H1 (cell line): ENCODE measurements at regions not wholly inside any gene's neighbourhood (a gene's known extent, or its start where the extent isn't known, plus 50 kb on each side); places are given as distances from the start of the nearest gene placed in this dataset.

ENCODE experiments used
- CTCF ChIA-PET: fragments of 300-600 bp; sonication (Branson Sonifier 250); formaldehyde crosslinking; loops from one replicate; lab custom pipeline; 2021; ENCODE audit not compliant: partially characterized antibody; lab: Charles Lee
- POLR2A ChIA-PET: fragments of 300-600 bp; sonication (Branson Sonifier 250); formaldehyde crosslinking; loops from one replicate; lab custom pipeline; 2021; ENCODE audit warnings: inconsistent platforms; ENCODE audit not compliant: partially characterized antibody; lab: Charles Lee
- DNase-seq, 2 experiments: peaks; one replicate each; pipeline versions ENCODE4 v3.0.0 to v3.0.0-alpha.2; 2010 to 2022; ENCODE audit warnings: low spot score in 2 of 2, low read depth in 1 of 2, mixed read lengths in 1 of 2
- FAIRE-seq: peaks from 2 replicates; lab custom pipeline; 2011; peaks lifted over from hg19 to GRCh38; lab: Jason Lieb, UNC
- H2AFZ ChIP-seq: 2 replicates; pipeline ENCODE4 v1.8.1; 2012; ENCODE audit warnings: low read length, inconsistent platforms
- H2AK5ac ChIP-seq: 2 replicates; pipeline ENCODE4 v1.6.1; 2013; ENCODE audit warnings: low read depth, low read length
- H2BK120ac ChIP-seq: replicated peaks from 2 replicates; pipeline ENCODE3; 2013; ENCODE audit warnings: low read depth, low read length, inconsistent platforms
- H2BK12ac ChIP-seq: 2 replicates; pipeline ENCODE4 v1.6.1; 2013; ENCODE audit warnings: low read depth, low read length
- H2BK15ac ChIP-seq: 2 replicates; pipeline ENCODE4 v1.6.1; 2013; ENCODE audit warnings: low read length
- H2BK20ac ChIP-seq: 2 replicates; pipeline ENCODE4 v1.6.1; 2013; ENCODE audit warnings: low read length
- H2BK5ac ChIP-seq: 2 replicates; pipeline ENCODE4 v1.6.1; 2013; ENCODE audit warnings: low read depth, low read length
- H3K14ac ChIP-seq: 2 replicates; pipeline ENCODE4 v1.6.1; 2013; ENCODE audit warnings: inconsistent platforms; ENCODE audit not compliant: insufficient read length
- H3K18ac ChIP-seq: 2 replicates; pipeline ENCODE4 v1.6.1; 2013; ENCODE audit warnings: low read length; ENCODE audit errors: extremely low read depth
- H3K23ac ChIP-seq: 2 replicates; pipeline ENCODE4 v1.6.1; 2013; ENCODE audit warnings: inconsistent platforms; ENCODE audit not compliant: insufficient read length
- H3K23me2 ChIP-seq: 2 replicates; pipeline ENCODE4 v1.6.1; 2013; ENCODE audit warnings: low read depth, low read length
- H3K27ac ChIP-seq: 2 replicates; pipeline ENCODE4 v1.6.1; 2011; ENCODE audit warnings: low read depth, low read length, inconsistent platforms
- H3K27me3 ChIP-seq, 4 experiments: replicated peaks in 1 of 4; 1 replicate in 1 of 4; 2 replicates in 3 of 4; pipeline versions ENCODE4 v1.6.1 to v1.8.1; 2011 to 2013; ENCODE audit warnings: low read length in 3 of 4, mild to moderate bottlenecking in 3 of 4, inconsistent platforms in 2 of 4, mixed read lengths in 2 of 4, moderate library complexity in 1 of 4; ENCODE audit not compliant: control insufficient read depth in 3 of 4, insufficient read depth in 3 of 4; ENCODE audit errors: extremely low read depth in 1 of 4
- H3K36me3 ChIP-seq, 4 experiments: 2 replicates each; pipeline versions ENCODE4 v1.6.1 to v1.8.1; 2011 to 2013; ENCODE audit warnings: mild to moderate bottlenecking in 4 of 4, low read length in 3 of 4, moderate library complexity in 2 of 4, control low read depth in 1 of 4, inconsistent platforms in 1 of 4; ENCODE audit not compliant: insufficient read depth in 4 of 4, control insufficient read depth in 2 of 4
- H3K4ac ChIP-seq: replicated peaks from 2 replicates; pipeline ENCODE3; 2013; ENCODE audit warnings: low read length, low read depth, mixed read lengths, inconsistent platforms; ENCODE audit not compliant: insufficient read length
- H3K4me1 ChIP-seq, 4 experiments: replicated peaks in 1 of 4; 1 replicate in 1 of 4; 2 replicates in 3 of 4; pipeline versions ENCODE4 v1.6.1 to v1.8.1; 2011 to 2013; ENCODE audit warnings: low read length in 3 of 4, inconsistent platforms in 2 of 4, mixed read lengths in 1 of 4; ENCODE audit not compliant: insufficient read depth in 4 of 4, control insufficient read depth in 3 of 4
- H3K4me2 ChIP-seq, 2 experiments: 2 replicates each; pipeline versions ENCODE4 v1.6.1 to v1.8.1; 2011 to 2013; ENCODE audit warnings: low read depth in 2 of 2, low read length in 2 of 2, control low read depth in 1 of 2, inconsistent platforms in 1 of 2, mild to moderate bottlenecking in 1 of 2; ENCODE audit not compliant: insufficient read depth in 1 of 2
- H3K4me3 ChIP-seq, 4 experiments: fragments of 200-600, 300-600 bp in 1 of 4; sonication (generic), shearing (Covaris generic), sonication (Bioruptor Twin) in 1 of 4; 2 replicates each; pipeline versions ENCODE4 v1.5.1 to v1.8.1; 2011 to 2016; ENCODE audit warnings: low read length in 4 of 4, low read depth in 3 of 4, control low read depth in 2 of 4, inconsistent platforms in 2 of 4, mild to moderate bottlenecking in 2 of 4, mixed read lengths in 1 of 4, moderate library complexity in 1 of 4; ENCODE audit not compliant: insufficient read depth in 2 of 4; ENCODE audit errors: extremely low read depth in 1 of 4
- H3K56ac ChIP-seq: replicated peaks from 2 replicates; pipeline ENCODE3; 2013; ENCODE audit warnings: low read depth, mild to moderate bottlenecking, mixed read lengths, low read length, inconsistent platforms; ENCODE audit not compliant: insufficient read length
- H3K79me1 ChIP-seq: 2 replicates; pipeline ENCODE4 v1.6.1; 2013; ENCODE audit warnings: low read depth, low read length, control low read depth
- H3K79me2 ChIP-seq, 2 experiments: 2 replicates each; pipeline versions ENCODE4 v1.6.1 to v1.8.1; 2012 to 2013; ENCODE audit warnings: low read length in 2 of 2, mild to moderate bottlenecking in 2 of 2, inconsistent platforms in 1 of 2; ENCODE audit not compliant: insufficient read depth in 2 of 2, control insufficient read depth in 1 of 2
- H3K9ac ChIP-seq, 4 experiments: replicated peaks in 1 of 4; 1 replicate in 1 of 4; 2 replicates in 3 of 4; pipeline versions ENCODE4 v1.6.1 to v1.8.1; 2011 to 2013; ENCODE audit warnings: low read depth in 3 of 4, low read length in 3 of 4, control low read depth in 2 of 4, mild to moderate bottlenecking in 2 of 4, moderate library complexity in 2 of 4, inconsistent platforms in 1 of 4; ENCODE audit errors: extremely low read depth in 1 of 4
- H3K9me3 ChIP-seq, 2 experiments: 2 replicates each; pipeline versions ENCODE4 v1.6.1 to v1.8.1; 2012 to 2013; ENCODE audit warnings: mild to moderate bottlenecking in 2 of 2, moderate library complexity in 2 of 2, control low read depth in 1 of 2, inconsistent platforms in 1 of 2, low read depth in 1 of 2, low read length in 1 of 2, mixed read lengths in 1 of 2; ENCODE audit not compliant: insufficient read depth in 2 of 2
- H4K20me1 ChIP-seq, 2 experiments: replicated peaks in 1 of 2; 2 replicates each; pipeline versions ENCODE3 to v1.8.1; 2011 to 2013; ENCODE audit warnings: inconsistent platforms in 2 of 2, low read length in 2 of 2, mild to moderate bottlenecking in 1 of 2; ENCODE audit not compliant: insufficient read depth in 2 of 2, control insufficient read depth in 1 of 2
- H4K5ac ChIP-seq: 2 replicates; pipeline ENCODE4 v1.6.1; 2013; ENCODE audit warnings: low read length, low read depth, mixed read lengths, inconsistent platforms; ENCODE audit not compliant: insufficient read length
- H4K8ac ChIP-seq: 2 replicates; pipeline ENCODE4 v1.8.0; 2013; ENCODE audit warnings: mild to moderate bottlenecking, moderate library complexity, low read length, inconsistent platforms; ENCODE audit not compliant: insufficient read depth; ENCODE audit errors: extremely low read depth
- H4K91ac ChIP-seq: replicated peaks from 2 replicates; pipeline ENCODE3; 2013; ENCODE audit warnings: low read length, mixed read lengths, inconsistent platforms; ENCODE audit not compliant: insufficient read length
- ASH2L ChIP-seq: fragments of 200-600, 300-600 bp; sonication (generic); IDR thresholded peaks from one replicate; pipeline ENCODE4 v1.7.1; 2017; ENCODE audit warnings: low read length
- BCL11A ChIP-seq, 2 experiments: IDR thresholded peaks; one replicate each; pipeline ENCODE4 v1.6.1; 2011; ENCODE audit warnings: low read depth in 2 of 2, low read length in 2 of 2, mild to moderate bottlenecking in 2 of 2
- CBX5 ChIP-seq: fragments of 300-800, 300-1000 bp; sonication (generic); IDR thresholded peaks from 2 replicates; pipeline ENCODE4 v1.7.1; 2016; ENCODE audit warnings: antibody characterized with exemption, low read length, low read depth
- CHD2 ChIP-seq: IDR thresholded peaks from 2 replicates; pipeline ENCODE4 v1.6.1; 2012; ENCODE audit warnings: low read length, improper control_type of control experiment
- CTBP2 ChIP-seq: IDR thresholded peaks from 2 replicates; pipeline ENCODE4 v1.7.0; 2011; ENCODE audit warnings: borderline replicate concordance, mild to moderate bottlenecking, moderate library complexity, mixed read lengths, low read length; ENCODE audit not compliant: insufficient read depth, insufficient read length
- E2F6 ChIP-seq: IDR thresholded peaks from 2 replicates; pipeline ENCODE4 v1.6.1; 2012; ENCODE audit warnings: inconsistent platforms
- EGR1 ChIP-seq: IDR thresholded peaks from 2 replicates; pipeline ENCODE4 v1.6.1; 2011; ENCODE audit warnings: low read depth, low read length, borderline replicate concordance
- EZH2 ChIP-seq: fragments of 200-600 bp; sonication (generic); IDR thresholded peaks from 2 replicates; pipeline ENCODE4 v1.7.1; 2012; ENCODE audit warnings: low read depth, mild to moderate bottlenecking, moderate library complexity, low read length, inconsistent platforms; ENCODE audit not compliant: severe bottlenecking
- FOSL1 ChIP-seq: IDR thresholded peaks from 2 replicates; pipeline ENCODE4 v1.6.1; 2011; ENCODE audit warnings: mild to moderate bottlenecking, low read depth, low read length, moderate library complexity; ENCODE audit not compliant: insufficient read depth
- GTF2F1 ChIP-seq: IDR thresholded peaks from 2 replicates; pipeline ENCODE4 v1.6.1; 2012; ENCODE audit warnings: low read depth, low read length, improper control_type of control experiment, borderline replicate concordance
- HDAC2 ChIP-seq, 2 experiments: fragments of 300-600 bp in 1 of 2; sonication (generic) in 1 of 2; IDR thresholded peaks; 2 replicates each; pipeline ENCODE4 v1.6.1; 2011 to 2012; ENCODE audit warnings: low read depth in 2 of 2, low read length in 2 of 2, mild to moderate bottlenecking in 2 of 2, moderate library complexity in 2 of 2, borderline replicate concordance in 1 of 2, inconsistent platforms in 1 of 2
- RXRA ChIP-seq: IDR thresholded peaks from 2 replicates; pipeline ENCODE4 v1.6.1; 2011; ENCODE audit warnings: low read depth, mild to moderate bottlenecking, low read length, moderate library complexity; ENCODE audit not compliant: insufficient read depth
- SP1 ChIP-seq: IDR thresholded peaks from 2 replicates; pipeline ENCODE4 v1.6.1; 2011; ENCODE audit warnings: low read depth, low read length
- TAF1 ChIP-seq: IDR thresholded peaks from 2 replicates; pipeline ENCODE4 v1.6.1; 2011; ENCODE audit warnings: mild to moderate bottlenecking, low read depth, low read length
- TBP ChIP-seq: IDR thresholded peaks from 2 replicates; pipeline ENCODE4 v1.6.1; 2011; ENCODE audit warnings: low read depth, low read length, improper control_type of control experiment
- WGBS, 2 experiments: shearing (Covaris generic) in 1 of 2; methylation state at CpG; one replicate each; pipeline versions ENCODE4 v1.1.6 to v1.1.7; 2013 to 2015; ENCODE audit warnings: low lambda C conversion rate in 2 of 2, mixed read lengths in 2 of 2, inconsistent platforms in 1 of 2, low coverage in 1 of 2, missing lambda C conversion rate in 1 of 2; ENCODE audit not compliant: insufficient replicate concordance in 2 of 2, insufficient coverage in 1 of 2, insufficient read length in 1 of 2; ENCODE audit errors: extremely low coverage in 1 of 2, missing lambda C conversion rate in 1 of 2; 5-methylcytosine and 5-hydroxymethylcytosine counted together

GRCh38 chr14:84442521-84442920, 1087.4 kb upstream of the FLRT2 start:
- Histone ChIP-seq H4K8ac (no peak overlapping the region), H3K23ac (no peak overlapping the region), H3K4me3 (no peak overlapping the region), H3K23me2 (no peaks in the 10 kb centered on the region), H3K36me3 (no peaks in the 10 kb centered on the region), H3K9ac (no peak overlapping the region), H3K27ac (no peak overlapping the region), H3K9me3 (no peaks in the 10 kb centered on the region), H4K20me1 (no peaks in the 10 kb centered on the region), H3K79me2 (no peaks in the 10 kb centered on the region), H2AK5ac (no peak overlapping the region), H3K4me1 (peaks cover 0 to 4% (median 1%) of the 10 kb centered on the region in 4 experiments; a peak in 2 of 7 replicates), H2BK5ac (no peak overlapping the region), H2AFZ (no peak overlapping the region), H2BK120ac (no peak overlapping the region), H3K14ac (no peak overlapping the region), H2BK20ac (no peak overlapping the region), H4K5ac (no peak overlapping the region), H2BK12ac (no peak overlapping the region), H3K4me2 (no peak overlapping the region), H4K91ac (no peak overlapping the region), H2BK15ac (no peak overlapping the region), H3K18ac (no peak overlapping the region), H3K79me1 (no peaks in the 10 kb centered on the region), H3K4ac (no peak overlapping the region), H3K27me3 (no peaks in the 10 kb centered on the region), H3K56ac (no peak overlapping the region)
- ChIA-PET POLR2A (no interaction called here), CTCF (interaction anchor here (0.8 kb wide), 1 partner anchor 10 kb away, joined by 3 read pairs; no protein-coding TSS in a partner anchor)
- 64% methylated on average over 5 of the region's 5 CpGs; no CpG with 5 or more reads in 1 of the 2 experiments for WGBS, 2 experiments
- FAIRE-seq: no peak
- no peak for DNase-seq
- TF ChIP-seq TBP: no peak
- TF ChIP-seq EGR1: no peak
- TF ChIP-seq TAF1: no peak
- no peak for TF ChIP-seq RXRA
- no peak for TF ChIP-seq GTF2F1
- no peak for TF ChIP-seq CBX5
- no peak for TF ChIP-seq EZH2
- TF ChIP-seq FOSL1: no peak
- no peak for TF ChIP-seq CHD2
- TF ChIP-seq HDAC2 (IDR thresholded peaks at IDR 0.05; ENCODE audit: borderline replicate concordance in 1 of 2, low read depth in 2 of 2, low read length in 2 of 2): no peak
- no peak for TF ChIP-seq CTBP2
- no peak for TF ChIP-seq ASH2L
- TF ChIP-seq SP1: no peak
- no peak for TF ChIP-seq E2F6
- no peak for TF ChIP-seq BCL11A (IDR thresholded peaks at IDR 0.05; ENCODE audit: low read depth in 2 of 2, low read length in 2 of 2)
